Activated CD4-positive, alpha-beta T cell treated with anti-CD3 and anti-CD28 coated beads for 1 hour (primary cell): ENCODE measurements at regions not wholly inside any gene's neighbourhood (a gene's known extent, or its start where the extent isn't known, plus 50 kb on each side); places are given as distances from the start of the nearest gene placed in this dataset.
"Not testable (repeated sequence)": the region's sequence is repeated elsewhere in the genome, so short reads cannot be mapped to it uniquely, and the experiment has no call there.

Experiments used
- DNase-seq: peaks from one replicate; pipeline ENCODE4 v3.0.0-alpha.2; 2020

- DNase-seq, result not testable (repeated sequence)
These were observed 108.9 kb downstream of the SRGAP2 start for GRCh38 chr1:206312274-206312665.

- not testable (repeated sequence) for DNase-seq
These were observed 111.8 kb downstream of the SRGAP2 start for GRCh38 chr1:206314951-206315636.

GRCh38 chr1:206316901-206317300, 113.6 kb downstream of the SRGAP2 start:
- DNase-seq, result not testable (repeated sequence)

- DNase-seq, result not testable (repeated sequence)
These were observed 114.7 kb downstream of the SRGAP2 start for GRCh38 chr1:206317878-206318514.

- not testable (repeated sequence) for DNase-seq
These were observed 116.9 kb downstream of the SRGAP2 start for GRCh38 chr1:206320227-206320626.

GRCh38 chr1:206326159-206326939, 123.0 kb downstream of the SRGAP2 start:
- DNase-seq, result not testable (repeated sequence)

GRCh38 chr1:206331597-206331996, 128.3 kb downstream of the SRGAP2 start:
- DNase-seq, result not testable (repeated sequence)

GRCh38 chr1:206333316-206333715, 130.0 kb downstream of the SRGAP2 start:
- not testable (repeated sequence) for DNase-seq

GRCh38 chr1:206333897-206334296, 130.6 kb downstream of the SRGAP2 start:
- DNase-seq, result not testable (repeated sequence)

- not testable (repeated sequence) for DNase-seq
These were observed 131.1 kb downstream of the SRGAP2 start for GRCh38 chr1:206334481-206334880.

GRCh38 chr1:206335162-206335561, 131.8 kb downstream of the SRGAP2 start:
- DNase-seq, result not testable (repeated sequence)

- DNase-seq, result not testable (repeated sequence)
These were observed 132.8 kb downstream of the SRGAP2 start for GRCh38 chr1:206335875-206336846.

GRCh38 chr1:206337024-206337423, 133.3 kb upstream of the IKBKE start:
- DNase-seq, result not testable (repeated sequence)

- not testable (repeated sequence) for DNase-seq
These were observed 119.6 kb upstream of the IKBKE start for GRCh38 chr1:206350493-206351275.

GRCh38 chr1:206351276-206352052, 118.8 kb upstream of the IKBKE start:
- DNase-seq, result not testable (repeated sequence)

GRCh38 chr1:206356310-206356709, 114.0 kb upstream of the IKBKE start:
- DNase-seq, result not testable (repeated sequence)

- DNase-seq, result not testable (repeated sequence)
These were observed 112.3 kb upstream of the IKBKE start for GRCh38 chr1:206357962-206358361.

GRCh38 chr1:206358771-206359170, 111.5 kb upstream of the IKBKE start:
- not testable (repeated sequence) for DNase-seq

GRCh38 chr1:206359377-206359776, 110.9 kb upstream of the IKBKE start:
- not testable (repeated sequence) for DNase-seq

- not testable (repeated sequence) for DNase-seq
These were observed 108.2 kb upstream of the IKBKE start for GRCh38 chr1:206361978-206362543.
